ENCODE measurements at regions not wholly inside any gene's neighbourhood (a gene's known extent, or its start where the extent isn't known, plus 50 kb on each side); places are given as distances from the start of the nearest gene placed in this dataset.

GRCh38 chr18:40937386-40937785 is 1017.6 kb upstream of the PIK3C3 start:
- Histone ChIP-seq H3K4me1 (ENCODE audit: control insufficient read depth, insufficient read depth, low read depth, low read length) (no peaks in the 10 kb centered on the region), H3K4me3 (ENCODE audit: insufficient read depth in 1 of 2, low read depth in 1 of 2, low read length in 2 of 2) (no peak overlapping the region), H4K91ac (ENCODE audit: low read length) (no peak overlapping the region), H3K14ac (ENCODE audit: low read length in 2 of 2) (no peak overlapping the region), H3K23ac (ENCODE audit: low read length in 2 of 2) (no peak overlapping the region), H3K4ac (ENCODE audit: low read depth in 1 of 2, low read length in 2 of 2) (no peak overlapping the region), H2BK120ac (ENCODE audit: low read depth, low read length) (no peak overlapping the region), H3K4me2 (ENCODE audit: low read length, poor library complexity, severe bottlenecking) (no peak overlapping the region), H3K9me3 (ENCODE audit: control insufficient read depth, low read length) (no peaks in the 10 kb centered on the region), H2BK15ac (ENCODE audit: low read depth, poor library complexity, severe bottlenecking) (no peak overlapping the region), H3K27ac (ENCODE audit: low read length, poor library complexity, severe bottlenecking) (no peak overlapping the region), H3K79me1 (replicated peaks; ENCODE audit: low read length, poor library complexity, severe bottlenecking) (no peaks in the 10 kb centered on the region), H2AFZ (ENCODE audit: low read depth, low read length) (no peak overlapping the region), H2AK5ac (ENCODE audit: low read length, severe bottlenecking) (no peak overlapping the region), H4K8ac (ENCODE audit: low read length) (no peak overlapping the region), H3K36me3 (ENCODE audit: control insufficient read depth in 1 of 2, insufficient read depth in 2 of 2, low read depth in 1 of 2, low read length in 2 of 2) (no peaks in the 10 kb centered on the region), H3K27me3 (ENCODE audit: control insufficient read depth in 1 of 2, insufficient read depth in 1 of 2, low read length in 2 of 2) (no peaks in the 10 kb centered on the region), H2BK12ac (ENCODE audit: low read length in 2 of 2) (no peak overlapping the region), H3K18ac (ENCODE audit: low read depth in 1 of 2, low read length in 2 of 2) (no peak overlapping the region), H3K9ac (ENCODE audit: low read length) (no peak overlapping the region), H2BK5ac (ENCODE audit: low read depth, low read length, poor library complexity, severe bottlenecking) (no peak overlapping the region)
- WGBS = 87% methylated on average over 2 of the region's 2 CpGs
- DNase-seq = peak; percentile 58

GRCh38 chr18:40935423-40935822 is 1019.6 kb upstream of the PIK3C3 start:
- Histone ChIP-seq H3K4me3 (ENCODE audit: insufficient read depth in 1 of 2, low read depth in 1 of 2, low read length in 2 of 2) (no peak overlapping the region), H3K9me3 (ENCODE audit: control insufficient read depth, low read length) (no peaks in the 10 kb centered on the region), H2BK15ac (ENCODE audit: low read depth, poor library complexity, severe bottlenecking) (no peak overlapping the region), H3K79me1 (replicated peaks; ENCODE audit: low read length, poor library complexity, severe bottlenecking) (no peaks in the 10 kb centered on the region), H2BK5ac (ENCODE audit: low read depth, low read length, poor library complexity, severe bottlenecking) (no peak overlapping the region), H3K4ac (ENCODE audit: low read depth in 1 of 2, low read length in 2 of 2) (no peak overlapping the region), H2AK5ac (ENCODE audit: low read length, severe bottlenecking) (no peak overlapping the region), H3K4me2 (ENCODE audit: low read length, poor library complexity, severe bottlenecking) (no peak overlapping the region), H3K9ac (ENCODE audit: low read length) (no peak overlapping the region), H3K23ac (ENCODE audit: low read length in 2 of 2) (no peak overlapping the region), H2BK120ac (ENCODE audit: low read depth, low read length) (no peak overlapping the region), H3K14ac (ENCODE audit: low read length in 2 of 2) (no peak overlapping the region), H4K91ac (ENCODE audit: low read length) (no peak overlapping the region), H2AFZ (ENCODE audit: low read depth, low read length) (no peak overlapping the region), H3K27ac (ENCODE audit: low read length, poor library complexity, severe bottlenecking) (no peak overlapping the region), H2BK12ac (ENCODE audit: low read length in 2 of 2) (no peak overlapping the region), H3K36me3 (ENCODE audit: control insufficient read depth in 1 of 2, insufficient read depth in 2 of 2, low read depth in 1 of 2, low read length in 2 of 2) (no peaks in the 10 kb centered on the region), H3K18ac (ENCODE audit: low read depth in 1 of 2, low read length in 2 of 2) (no peak overlapping the region), H3K27me3 (ENCODE audit: control insufficient read depth in 1 of 2, insufficient read depth in 1 of 2, low read length in 2 of 2) (no peaks in the 10 kb centered on the region), H4K8ac (ENCODE audit: low read length) (no peak overlapping the region), H3K4me1 (ENCODE audit: control insufficient read depth, insufficient read depth, low read depth, low read length) (no peaks in the 10 kb centered on the region)
- 43% methylated on average over 1 of the region's 1 CpG for WGBS
- DNase-seq = peak; percentile 20

DNA sequence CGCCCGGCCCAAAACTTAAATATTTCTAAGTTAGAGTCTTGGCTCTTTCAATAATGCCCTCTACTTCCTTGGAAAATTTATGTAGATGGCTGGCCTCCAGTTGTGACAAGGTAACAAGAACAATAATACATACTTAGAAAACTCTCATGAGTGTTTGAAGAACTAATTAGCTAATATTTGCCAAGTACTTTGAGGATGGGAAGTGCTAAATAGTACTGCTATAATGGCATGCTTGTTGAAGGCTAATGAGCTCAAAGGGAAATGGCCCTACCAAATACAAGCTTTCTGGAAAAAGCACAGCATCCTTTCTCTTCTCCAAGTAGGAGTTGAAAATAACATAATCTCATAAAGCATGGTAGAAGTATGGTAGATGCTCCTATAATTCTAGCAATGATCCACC is 1022.2 kb upstream of the PIK3C3 start:
- no peaks in the 10 kb centered on the region for H3K4me1 ChIP-seq (ENCODE audit: control insufficient read depth, insufficient read depth, low read depth, low read length)
- no peak overlapping the region for H2BK120ac ChIP-seq (ENCODE audit: low read depth, low read length)
- no peak overlapping the region for H2BK15ac ChIP-seq (ENCODE audit: low read depth, poor library complexity, severe bottlenecking)
- no peaks in the 10 kb centered on the region for H3K27me3 ChIP-seq (ENCODE audit: control insufficient read depth in 1 of 2, insufficient read depth in 1 of 2, low read length in 2 of 2)
- no peak overlapping the region for H3K9ac ChIP-seq (ENCODE audit: low read length)
- no peak overlapping the region for H3K18ac ChIP-seq (ENCODE audit: low read depth in 1 of 2, low read length in 2 of 2)
- no peak overlapping the region for H3K4ac ChIP-seq (ENCODE audit: low read depth in 1 of 2, low read length in 2 of 2)
- no peak overlapping the region for H3K14ac ChIP-seq (ENCODE audit: low read length in 2 of 2)
- H3K4me2 ChIP-seq (ENCODE audit: low read length, poor library complexity, severe bottlenecking) = no peak overlapping the region
- H4K8ac ChIP-seq (ENCODE audit: low read length) = no peak overlapping the region
- no peaks in the 10 kb centered on the region for H3K36me3 ChIP-seq (ENCODE audit: control insufficient read depth in 1 of 2, insufficient read depth in 2 of 2, low read depth in 1 of 2, low read length in 2 of 2)
- H2BK5ac ChIP-seq (ENCODE audit: low read depth, low read length, poor library complexity, severe bottlenecking) = no peak overlapping the region
- no peak overlapping the region for H3K27ac ChIP-seq (ENCODE audit: low read length, poor library complexity, severe bottlenecking)
- H2AFZ ChIP-seq (ENCODE audit: low read depth, low read length) = no peak overlapping the region
- WGBS = no CpG with 5 or more reads among the region's 2 CpGs
- no peak overlapping the region for H2AK5ac ChIP-seq (ENCODE audit: low read length, severe bottlenecking)
- no peak overlapping the region for H3K4me3 ChIP-seq (ENCODE audit: insufficient read depth in 1 of 2, low read depth in 1 of 2, low read length in 2 of 2)
- H4K91ac ChIP-seq (ENCODE audit: low read length) = no peak overlapping the region
- H2BK12ac ChIP-seq (ENCODE audit: low read length in 2 of 2) = no peak overlapping the region
- no peaks in the 10 kb centered on the region for H3K9me3 ChIP-seq (ENCODE audit: control insufficient read depth, low read length)
- DNase-seq = no peak
- H3K23ac ChIP-seq (ENCODE audit: low read length in 2 of 2) = no peak overlapping the region
- H3K79me1 ChIP-seq (replicated peaks; ENCODE audit: low read length, poor library complexity, severe bottlenecking) = no peaks in the 10 kb centered on the region

DNA sequence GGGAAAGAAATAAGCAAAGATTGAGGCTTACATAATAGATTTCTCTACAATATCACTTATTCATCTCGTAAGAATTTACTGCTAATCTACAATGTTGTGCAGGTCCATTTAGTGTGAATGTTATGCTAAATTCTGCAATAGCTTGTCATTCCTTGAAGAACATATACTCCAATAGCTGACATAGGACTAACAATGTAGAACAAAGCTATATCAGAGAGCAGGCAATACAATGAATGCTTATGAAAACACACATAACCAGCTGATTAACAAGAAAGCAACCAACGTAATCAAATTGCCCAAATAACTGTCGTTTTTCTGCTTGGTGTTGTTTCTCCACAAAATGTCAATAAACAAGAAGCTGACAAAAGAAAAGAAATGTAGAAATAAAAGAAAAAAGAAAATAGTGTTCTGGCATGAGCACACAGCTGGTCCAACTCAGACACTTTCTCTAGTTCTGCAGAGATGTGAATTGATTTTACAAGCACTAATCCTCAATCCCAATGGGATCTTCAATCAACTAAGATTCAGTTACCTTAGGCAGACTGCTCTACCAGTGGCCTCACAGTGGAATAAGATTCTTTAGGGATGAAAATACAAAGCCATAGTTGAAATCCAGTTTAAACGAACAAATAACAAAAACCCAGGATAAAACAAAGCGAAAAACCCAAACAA is 1024.7 kb upstream of the PIK3C3 start:
- WGBS = 83% methylated on average over 3 of the region's 5 CpGs
- Histone ChIP-seq H3K4me2 (ENCODE audit: low read length, poor library complexity, severe bottlenecking) (no peak overlapping the region), H2BK120ac (ENCODE audit: low read depth, low read length) (no peak overlapping the region), H3K4ac (ENCODE audit: low read depth in 1 of 2, low read length in 2 of 2) (no peak overlapping the region), H3K79me1 (replicated peaks; ENCODE audit: low read length, poor library complexity, severe bottlenecking) (no peaks in the 10 kb centered on the region), H3K18ac (ENCODE audit: low read depth in 1 of 2, low read length in 2 of 2) (no peak overlapping the region), H3K27ac (ENCODE audit: low read length, poor library complexity, severe bottlenecking) (no peak overlapping the region), H3K14ac (ENCODE audit: low read length in 2 of 2) (no peak overlapping the region), H2BK12ac (ENCODE audit: low read length in 2 of 2) (no peak overlapping the region), H3K4me1 (ENCODE audit: control insufficient read depth, insufficient read depth, low read depth, low read length) (no peaks in the 10 kb centered on the region), H3K27me3 (ENCODE audit: control insufficient read depth in 1 of 2, insufficient read depth in 1 of 2, low read length in 2 of 2) (no peaks in the 10 kb centered on the region), H2BK15ac (ENCODE audit: low read depth, poor library complexity, severe bottlenecking) (no peak overlapping the region), H2AK5ac (ENCODE audit: low read length, severe bottlenecking) (no peak overlapping the region), H2AFZ (ENCODE audit: low read depth, low read length) (no peak overlapping the region), H2BK5ac (ENCODE audit: low read depth, low read length, poor library complexity, severe bottlenecking) (no peak overlapping the region), H3K4me3 (ENCODE audit: insufficient read depth in 1 of 2, low read depth in 1 of 2, low read length in 2 of 2) (no peak overlapping the region), H3K23ac (ENCODE audit: low read length in 2 of 2) (no peak overlapping the region), H3K36me3 (ENCODE audit: control insufficient read depth in 1 of 2, insufficient read depth in 2 of 2, low read depth in 1 of 2, low read length in 2 of 2) (no peaks in the 10 kb centered on the region), H4K91ac (ENCODE audit: low read length) (no peak overlapping the region), H3K9ac (ENCODE audit: low read length) (no peak overlapping the region), H3K9me3 (ENCODE audit: control insufficient read depth, low read length) (no peaks in the 10 kb centered on the region), H4K8ac (ENCODE audit: low read length) (no peak overlapping the region)
- no peak for DNase-seq
